ENCODE measurements at regions not wholly inside any gene's neighbourhood (a gene's known extent, or its start where the extent isn't known, plus 50 kb on each side); places are given as distances from the start of the nearest gene placed in this dataset.
A peak's percentile ranks its signal among the peaks of the same experiment; 100 is the strongest.

GRCh38 chr1:90313778-90314177 lies 318.9 kb downstream of the ZNF326 start:
- H3K36me3 ChIP-seq (ENCODE audit: control insufficient read depth, insufficient read depth, low read length) = no peaks in the 10 kb centered on the region
- peak overlapping the region; percentile 40 for H3K27ac ChIP-seq (ENCODE audit: low read depth, low read length)
- H3K9me3 ChIP-seq (ENCODE audit: control insufficient read depth, low read length) = no peaks in the 10 kb centered on the region
- TF ChIP-seq CTCF (conservative IDR thresholded peaks at IDR 0.05) = no peak
- H3K27me3 Mint-ChIP-seq (ENCODE audit: insufficient read depth) = no peaks in the 10 kb centered on the region
- H3K4me3 Mint-ChIP-seq = no peak overlapping the region
- WGBS, 2 experiments (ENCODE audit: insufficient coverage in 1 of 2, insufficient read length in 1 of 2) = 76 to 90% methylated on average over 2 to 3 of the region's 3 CpGs
- no peak overlapping the region for H3K4me3 ChIP-seq (ENCODE audit: low read length)
- no peaks in the 10 kb centered on the region for H3K36me3 Mint-ChIP-seq (ENCODE audit: low read depth)
- no peak for DNase-seq
- H3K9me3 Mint-ChIP-seq = no peaks in the 10 kb centered on the region
- peaks cover 4% of the 10 kb centered on the region for H3K4me1 Mint-ChIP-seq
- no peaks in the 10 kb centered on the region for H3K27me3 ChIP-seq (ENCODE audit: control insufficient read depth, insufficient read depth, low read length, poor library complexity, severe bottlenecking)
- H3K9ac ChIP-seq (ENCODE audit: extremely low read depth, low read length, poor library complexity, severe bottlenecking) = no peak overlapping the region
- H3K4me1 ChIP-seq (ENCODE audit: control insufficient read depth, insufficient read depth, low read length) = no peaks in the 10 kb centered on the region
- no peak overlapping the region for H3K27ac Mint-ChIP-seq

- Histone ChIP-seq H3K4me3 (ENCODE audit: low read length) (no peak overlapping the region), H3K9ac (ENCODE audit: extremely low read depth, low read length, poor library complexity, severe bottlenecking) (no peak overlapping the region), H3K4me1 (ENCODE audit: control insufficient read depth, insufficient read depth, low read length) (no peaks in the 10 kb centered on the region), H3K36me3 (ENCODE audit: control insufficient read depth, insufficient read depth, low read length) (no peaks in the 10 kb centered on the region), H3K9me3 (ENCODE audit: control insufficient read depth, low read length) (no peaks in the 10 kb centered on the region), H3K27ac (ENCODE audit: low read depth, low read length) (no peak overlapping the region), H3K27me3 (ENCODE audit: control insufficient read depth, insufficient read depth, low read length, poor library complexity, severe bottlenecking) (no peaks in the 10 kb centered on the region)
- no peaks in the 10 kb centered on the region for H3K9me3 Mint-ChIP-seq
- no peaks in the 10 kb centered on the region for H3K27me3 Mint-ChIP-seq (ENCODE audit: insufficient read depth)
- 72 to 85% methylated on average over 4 to 5 of the region's 5 CpGs for WGBS, 2 experiments (ENCODE audit: insufficient coverage in 1 of 2, insufficient read length in 1 of 2)
- no peak overlapping the region for H3K27ac Mint-ChIP-seq
- H3K36me3 Mint-ChIP-seq (ENCODE audit: low read depth) = no peaks in the 10 kb centered on the region
- H3K4me1 Mint-ChIP-seq = peaks cover 4% of the 10 kb centered on the region
- no peak for DNase-seq
- no peak overlapping the region for H3K4me3 Mint-ChIP-seq
- TF ChIP-seq CTCF (conservative IDR thresholded peaks at IDR 0.05) = no peak
Observed at GRCh38 chr1:90309806-90310205, 314.9 kb downstream of the ZNF326 start.

- Mint-ChIP-seq H3K27me3 (ENCODE audit: insufficient read depth) (no peaks in the 10 kb centered on the region), H3K4me3 (no peak overlapping the region), H3K27ac (no peak overlapping the region), H3K36me3 (ENCODE audit: low read depth) (no peaks in the 10 kb centered on the region), H3K4me1 (peaks cover 4% of the 10 kb centered on the region), H3K9me3 (no peaks in the 10 kb centered on the region)
- Histone ChIP-seq H3K36me3 (ENCODE audit: control insufficient read depth, insufficient read depth, low read length) (no peaks in the 10 kb centered on the region), H3K4me1 (ENCODE audit: control insufficient read depth, insufficient read depth, low read length) (no peaks in the 10 kb centered on the region), H3K9ac (ENCODE audit: extremely low read depth, low read length, poor library complexity, severe bottlenecking) (no peak overlapping the region), H3K9me3 (ENCODE audit: control insufficient read depth, low read length) (no peaks in the 10 kb centered on the region), H3K27ac (ENCODE audit: low read depth, low read length) (no peak overlapping the region), H3K27me3 (ENCODE audit: control insufficient read depth, insufficient read depth, low read length, poor library complexity, severe bottlenecking) (no peaks in the 10 kb centered on the region), H3K4me3 (ENCODE audit: low read length) (no peak overlapping the region)
- TF ChIP-seq CTCF (conservative IDR thresholded peaks at IDR 0.05) = no peak
- 84 to 87% methylated on average over 1 of the region's 1 CpG for WGBS, 2 experiments (ENCODE audit: insufficient coverage in 1 of 2, insufficient read length in 1 of 2)
- DNase-seq = no peak
Observed at GRCh38 chr1:90308421-90308820, 313.5 kb downstream of the ZNF326 start.

Data from endodermal cell (in vitro differentiated cells).